ENCODE measurements at regions not wholly inside any gene's neighbourhood (a gene's known extent, or its start where the extent isn't known, plus 50 kb on each side); places are given as distances from the start of the nearest gene placed in this dataset.
A peak's percentile ranks its signal among the peaks of the same experiment; 100 is the strongest.

- TF ChIP-seq, protein P1, sequence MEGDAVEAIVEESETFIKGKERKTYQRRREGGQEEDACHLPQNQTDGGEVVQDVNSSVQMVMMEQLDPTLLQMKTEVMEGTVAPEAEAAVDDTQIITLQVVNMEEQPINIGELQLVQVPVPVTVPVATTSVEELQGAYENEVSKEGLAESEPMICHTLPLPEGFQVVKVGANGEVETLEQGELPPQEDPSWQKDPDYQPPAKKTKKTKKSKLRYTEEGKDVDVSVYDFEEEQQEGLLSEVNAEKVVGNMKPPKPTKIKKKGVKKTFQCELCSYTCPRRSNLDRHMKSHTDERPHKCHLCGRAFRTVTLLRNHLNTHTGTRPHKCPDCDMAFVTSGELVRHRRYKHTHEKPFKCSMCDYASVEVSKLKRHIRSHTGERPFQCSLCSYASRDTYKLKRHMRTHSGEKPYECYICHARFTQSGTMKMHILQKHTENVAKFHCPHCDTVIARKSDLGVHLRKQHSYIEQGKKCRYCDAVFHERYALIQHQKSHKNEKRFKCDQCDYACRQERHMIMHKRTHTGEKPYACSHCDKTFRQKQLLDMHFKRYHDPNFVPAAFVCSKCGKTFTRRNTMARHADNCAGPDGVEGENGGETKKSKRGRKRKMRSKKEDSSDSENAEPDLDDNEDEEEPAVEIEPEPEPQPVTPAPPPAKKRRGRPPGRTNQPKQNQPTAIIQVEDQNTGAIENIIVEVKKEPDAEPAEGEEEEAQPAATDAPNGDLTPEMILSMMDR (IDR thresholded peaks at IDR 0.05; ENCODE audit: poor library complexity, severe bottlenecking), result no peak
- no peaks in the 10 kb centered on the region for H3K36me3 ChIP-seq (ENCODE audit: low read depth)
- ATAC-seq (ENCODE audit: low read depth), result peak; percentile 54
- H3K27me3 ChIP-seq (ENCODE audit: insufficient read depth, poor library complexity, severe bottlenecking), result no peaks in the 10 kb centered on the region
- no peak overlapping the region for H3K4me3 ChIP-seq (ENCODE audit: severe bottlenecking)
- no peaks in the 10 kb centered on the region for H3K4me1 ChIP-seq (ENCODE audit: insufficient read depth, poor library complexity, severe bottlenecking)
- DNase-seq (ENCODE audit: low spot score), result no peak
- no peaks in the 10 kb centered on the region for H3K9me3 ChIP-seq (ENCODE audit: severe bottlenecking)
- no peak overlapping the region for H3K27ac ChIP-seq (ENCODE audit: poor library complexity, severe bottlenecking)
Observed at GRCh38 chr20:47406849-47407682, 50.6 kb upstream of the ZMYND8 start.

DNA sequence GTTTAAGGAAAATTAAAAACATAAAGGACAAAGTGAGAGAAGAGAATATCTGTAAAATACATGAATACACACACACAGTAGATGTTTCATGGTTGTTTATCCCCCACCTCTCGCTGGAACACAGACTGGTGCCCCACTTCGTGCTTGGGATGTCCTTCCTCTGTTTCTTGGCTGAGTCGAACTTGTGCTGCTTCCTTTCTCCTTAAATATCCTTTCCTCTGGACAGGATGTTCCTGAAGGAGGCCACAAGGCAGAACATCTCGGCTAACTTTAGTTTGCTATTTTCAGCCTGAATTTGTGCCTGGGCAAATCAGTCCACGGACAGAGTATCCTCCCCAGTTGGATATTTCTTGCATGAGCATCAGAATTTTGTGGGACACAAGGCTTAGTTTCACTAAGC, 54.7 kb upstream of the ZMYND8 start:
- H3K4me1 ChIP-seq (ENCODE audit: insufficient read depth, poor library complexity, severe bottlenecking), result no peaks in the 10 kb centered on the region

DNA sequence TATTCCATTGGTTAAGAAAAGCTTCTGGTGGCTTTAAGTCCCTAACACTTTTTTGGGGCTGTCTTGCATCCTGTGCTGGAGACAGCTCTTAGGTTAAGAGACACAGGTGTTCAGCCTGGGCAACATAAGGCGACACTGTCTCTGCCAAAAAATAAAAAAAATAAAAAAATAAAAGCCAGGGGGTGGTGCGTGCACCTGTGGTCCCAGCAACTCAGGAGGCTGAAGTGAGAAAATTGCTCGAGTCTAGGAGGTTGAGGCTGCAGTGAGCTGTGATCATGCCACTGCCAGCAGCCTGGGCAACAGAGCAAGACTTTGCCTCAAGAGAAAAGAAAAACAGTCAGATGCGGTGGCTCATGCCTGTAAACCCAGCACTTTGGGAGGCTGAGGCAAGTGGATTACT, 55.6 kb upstream of the ZMYND8 start:
- no peak overlapping the region for H3K4me3 ChIP-seq (ENCODE audit: severe bottlenecking)
- no peak overlapping the region for H3K27ac ChIP-seq (ENCODE audit: poor library complexity, severe bottlenecking)
- no peak for DNase-seq (ENCODE audit: low spot score)
- H3K4me1 ChIP-seq (ENCODE audit: insufficient read depth, poor library complexity, severe bottlenecking), result no peaks in the 10 kb centered on the region
- H3K9me3 ChIP-seq (ENCODE audit: severe bottlenecking), result no peaks in the 10 kb centered on the region
- no peak for ATAC-seq (ENCODE audit: low read depth)
- TF ChIP-seq, protein P1 (IDR thresholded peaks at IDR 0.05; ENCODE audit: poor library complexity, severe bottlenecking), result no peak
- H3K36me3 ChIP-seq (ENCODE audit: low read depth), result no peaks in the 10 kb centered on the region
- no peaks in the 10 kb centered on the region for H3K27me3 ChIP-seq (ENCODE audit: insufficient read depth, poor library complexity, severe bottlenecking)

More for the DNA sequence above, 54.7 kb upstream of the ZMYND8 start:
- ATAC-seq (ENCODE audit: low read depth) (no peak), DNase-seq (ENCODE audit: low spot score) (no peak)
- Histone ChIP-seq H3K9me3 (ENCODE audit: severe bottlenecking) (no peaks in the 10 kb centered on the region), H3K27ac (ENCODE audit: poor library complexity, severe bottlenecking) (no peak overlapping the region), H3K27me3 (ENCODE audit: insufficient read depth, poor library complexity, severe bottlenecking) (no peaks in the 10 kb centered on the region), H3K4me3 (ENCODE audit: severe bottlenecking) (no peak overlapping the region), H3K36me3 (ENCODE audit: low read depth) (no peaks in the 10 kb centered on the region)
- TF ChIP-seq, protein P1 (IDR thresholded peaks at IDR 0.05; ENCODE audit: poor library complexity, severe bottlenecking), result no peak

GRCh38 chr20:47413189-47413588, 56.7 kb upstream of the ZMYND8 start:
- ATAC-seq (ENCODE audit: low read depth) (no peak), DNase-seq (ENCODE audit: low spot score) (no peak)
- TF ChIP-seq, protein P1 (IDR thresholded peaks at IDR 0.05; ENCODE audit: poor library complexity, severe bottlenecking), result no peak
- Histone ChIP-seq H3K36me3 (ENCODE audit: low read depth) (no peaks in the 10 kb centered on the region), H3K9me3 (ENCODE audit: severe bottlenecking) (no peaks in the 10 kb centered on the region), H3K27ac (ENCODE audit: poor library complexity, severe bottlenecking) (no peak overlapping the region), H3K4me1 (ENCODE audit: insufficient read depth, poor library complexity, severe bottlenecking) (peaks cover 7% of the 10 kb centered on the region), H3K27me3 (ENCODE audit: insufficient read depth, poor library complexity, severe bottlenecking) (no peaks in the 10 kb centered on the region), H3K4me3 (ENCODE audit: severe bottlenecking) (no peak overlapping the region)

Measured in RWPE2 (cell line).